Motor neuron (in vitro differentiated cells): ENCODE measurements at regions not wholly inside any gene's neighbourhood (a gene's known extent, or its start where the extent isn't known, plus 50 kb on each side); places are given as distances from the start of the nearest gene placed in this dataset.

Experiments
- ATAC-seq, 8 experiments: fragments of 200-7000 bp; cut with Tn5 transposase; replicated peaks in 6 of 8; 2 replicates each; pipeline ENCODE4 v1.8.0; 2021; ENCODE audit warnings: mild to moderate bottlenecking in 8 of 8, moderate library complexity in 8 of 8
- H3K27ac ChIP-seq, 2 donors: fragments of 250-450 bp; sonication (Bioruptor Pico); 2 replicates each; pipeline ENCODE4 v1.9.0; 2021; ENCODE audit warnings: antibody characterized with exemption in 2 of 2, mild to moderate bottlenecking in 2 of 2, moderate library complexity in 1 of 2
- H3K4me1 ChIP-seq, 2 donors: fragments of 250-450 bp; sonication (Bioruptor Pico); replicated peaks in 1 of 2; 2 replicates each; pipeline ENCODE4 v1.6.1; 2021; ENCODE audit warnings: antibody characterized with exemption in 2 of 2, mild to moderate bottlenecking in 2 of 2, moderate library complexity in 1 of 2
- H3K4me3 ChIP-seq, 5 donors: fragments of 250-450 bp; sonication (Bioruptor Pico); 2 replicates each; pipeline ENCODE4 v1.9.0; 2021; ENCODE audit warnings: antibody characterized with exemption in 5 of 5, mild to moderate bottlenecking in 5 of 5, moderate library complexity in 4 of 5
- WGBS, 10 experiments: fragments of 450-650 bp; shearing (Covaris generic); methylation state at CpG; one replicate each; pipeline ENCODE4 v1.0.0; 2022; 5-methylcytosine and 5-hydroxymethylcytosine counted together
- in situ Hi-C, 9 experiments: fragments of 400-800 bp; cut with MboI; loops; one replicate each; pipeline ENCODE4 v1.15.0; 2021; ENCODE audit warnings: low sequenced_read_pairs in 9 of 9, low pct_unique_long_range_greater_than_20kb in 2 of 9; ENCODE audit not compliant: unreplicated experiment in 9 of 9

- no peak for ATAC-seq
- Histone ChIP-seq H3K27ac (no peak overlapping the region), H3K4me3 (no peak overlapping the region), H3K4me1 (no peaks in the 10 kb centered on the region)
- WGBS, 10 experiments: 0 to 100% (median 90%) methylated on average over 1 to 4 of the region's 4 CpGs; no CpG with 5 or more reads in 2 of the 10 experiments
- in situ Hi-C loops: no loop called here
These were observed 58.2 kb upstream of the REG3G start for GRCh38 chr2:78967294-78967693.

GRCh38 chr2:78973630-78974029 is 51.9 kb upstream of the REG3G start:
- in situ Hi-C loops: no loop called here
- H3K4me3 ChIP-seq: no peak overlapping the region
- H3K4me1 ChIP-seq: no peaks in the 10 kb centered on the region
- H3K27ac ChIP-seq: no peak overlapping the region
- no peak for ATAC-seq
- 0 to 100% (median 92%) methylated on average over 1 to 3 of the region's 3 CpGs; no CpG with 5 or more reads in 1 of the 10 experiments for WGBS, 10 experiments
